IMR-90 (cell line): ENCODE measurements at regions not wholly inside any gene's neighbourhood (a gene's known extent, or its start where the extent isn't known, plus 50 kb on each side); places are given as distances from the start of the nearest gene placed in this dataset.

Experiments
- ATAC-seq: fragments of 200-7000 bp; cut with Tn5 transposase; 2 replicates; pipeline ENCODE4 v1.9.1; 2020; ENCODE audit warnings: low read depth, mild to moderate bottlenecking, moderate library complexity
- BruUV-seq: library from RNA; stranded (reverse); fragments of 400-500 nt; replicated peaks from 2 replicates; lab custom pipeline; 2021; lab: Mats Ljungman, UMichigan
- CTCF ChIA-PET: fragments of 300-600 bp; formaldehyde crosslinking; extraction: SDS; loops from one replicate; lab custom pipeline; 2021; ENCODE audit warnings: antibody characterized with exemption; lab: Yijun Ruan, JAX
- POLR2A ChIA-PET: fragments of 300-600 bp; sonication (Branson Sonifier 250); formaldehyde crosslinking; loops from one replicate; lab custom pipeline; 2022; ENCODE audit warnings: antibody characterized with exemption; ENCODE audit not compliant: unreplicated experiment; lab: Charles Lee
- DNase-seq: peaks from one replicate; pipeline ENCODE4 v3.0.0; 2013
- H2AFZ ChIP-seq: replicated peaks from 2 replicates; pipeline ENCODE3; 2013; ENCODE audit warnings: low read length, mild to moderate bottlenecking; ENCODE audit not compliant: poor library complexity
- H2AK5ac ChIP-seq: 2 replicates; pipeline ENCODE4 v1.6.1; 2013; ENCODE audit warnings: low read depth, low read length, inconsistent platforms
- H2AK9ac ChIP-seq: replicated peaks from 2 replicates; pipeline ENCODE3; 2013; ENCODE audit warnings: mild to moderate bottlenecking, low read depth, low read length, moderate library complexity; ENCODE audit not compliant: poor library complexity
- H2BK120ac ChIP-seq: 2 replicates; pipeline ENCODE4 v1.6.1; 2013; ENCODE audit warnings: low read depth, low read length, inconsistent platforms
- H2BK15ac ChIP-seq: 3 replicates; pipeline ENCODE4 v1.6.1; 2013; ENCODE audit warnings: low read depth, low read length, inconsistent platforms
- H2BK20ac ChIP-seq: 2 replicates; pipeline ENCODE4 v1.6.1; 2013; ENCODE audit warnings: low read depth, mild to moderate bottlenecking, inconsistent platforms, low read length, moderate library complexity
- H2BK5ac ChIP-seq: 2 replicates; pipeline ENCODE4 v1.6.1; 2013; ENCODE audit warnings: mild to moderate bottlenecking, low read depth, low read length, inconsistent platforms; ENCODE audit not compliant: poor library complexity, severe bottlenecking
- H3K14ac ChIP-seq: replicated peaks from 2 replicates; pipeline ENCODE4 v1.6.1; 2013; ENCODE audit warnings: low read depth, low read length, inconsistent platforms
- H3K18ac ChIP-seq: 2 replicates; pipeline ENCODE4 v1.6.1; 2013; ENCODE audit warnings: low read depth, low read length, control low read depth
- H3K23ac ChIP-seq: 2 replicates; pipeline ENCODE4 v1.6.1; 2013; ENCODE audit warnings: low read depth, low read length, inconsistent platforms
- H3K27ac ChIP-seq: 2 replicates; pipeline ENCODE4 v1.5.1; 2013; ENCODE audit warnings: mild to moderate bottlenecking, control low read depth, low read length; ENCODE audit not compliant: insufficient read depth
- H3K27me3 ChIP-seq: 2 replicates; pipeline ENCODE4 v1.6.1; 2013; ENCODE audit warnings: low read length; ENCODE audit not compliant: control insufficient read depth, insufficient read depth
- H3K36me3 ChIP-seq: 2 replicates; pipeline ENCODE4 v1.6.1; 2013; ENCODE audit warnings: low read length, mixed read lengths; ENCODE audit not compliant: control insufficient read depth, insufficient read depth
- H3K4ac ChIP-seq: 2 replicates; pipeline ENCODE4 v1.6.1; 2013; ENCODE audit warnings: low read depth, low read length, inconsistent platforms
- H3K4me1 ChIP-seq: 2 replicates; pipeline ENCODE4 v1.6.1; 2013; ENCODE audit warnings: low read length, mixed read lengths; ENCODE audit not compliant: control insufficient read depth, insufficient read depth
- H3K4me2 ChIP-seq: 2 replicates; pipeline ENCODE4 v1.6.1; 2013; ENCODE audit warnings: low read depth, mild to moderate bottlenecking, control low read depth, low read length, moderate library complexity
- H3K4me3 ChIP-seq: 2 replicates; pipeline ENCODE4 v1.5.1; 2013; ENCODE audit warnings: low read depth, mild to moderate bottlenecking, control low read depth, low read length, moderate library complexity; ENCODE audit not compliant: insufficient read depth
- H3K56ac ChIP-seq: 2 replicates; pipeline ENCODE4 v1.6.1; 2013; ENCODE audit warnings: low read length, inconsistent platforms; ENCODE audit not compliant: insufficient read depth; ENCODE audit errors: extremely low read depth
- H3K79me1 ChIP-seq, 2 experiments: 2 replicates each; pipeline ENCODE4 v1.6.1; 2013; ENCODE audit warnings: low read length in 2 of 2, inconsistent platforms in 1 of 2, low read depth in 1 of 2
- H3K9ac ChIP-seq: 2 replicates; pipeline ENCODE4 v1.6.1; 2013; ENCODE audit warnings: low read depth, low read length, control low read depth
- H3K9me1 ChIP-seq: 2 replicates; pipeline ENCODE4 v1.6.1; 2013; ENCODE audit warnings: low read length, inconsistent platforms; ENCODE audit not compliant: insufficient read depth
- H3K9me3 ChIP-seq: 2 replicates; pipeline ENCODE4 v1.6.1; 2013; ENCODE audit warnings: low read length; ENCODE audit not compliant: control insufficient read depth, insufficient read depth
- H4K20me1 ChIP-seq: 2 replicates; pipeline ENCODE4 v1.6.1; 2013; ENCODE audit warnings: low read length, inconsistent platforms; ENCODE audit not compliant: insufficient read depth
- H4K5ac ChIP-seq: 2 replicates; pipeline ENCODE4 v1.6.1; 2013; ENCODE audit warnings: mild to moderate bottlenecking, low read depth, low read length, control low read depth
- H4K8ac ChIP-seq, 2 experiments: 2 replicates each; pipeline ENCODE4 v1.6.1; 2013; ENCODE audit warnings: low read depth in 2 of 2, low read length in 2 of 2, control low read depth in 1 of 2, inconsistent platforms in 1 of 2
- H4K91ac ChIP-seq: 2 replicates; pipeline ENCODE4 v1.6.1; 2013; ENCODE audit warnings: low read depth, low read length, inconsistent platforms; ENCODE audit not compliant: insufficient read depth
- BHLHE40 ChIP-seq: fragments of 150-350 bp; IDR thresholded peaks from 2 replicates; pipeline ENCODE4 v1.6.1; 2016; ENCODE audit warnings: mild to moderate bottlenecking, low read depth, low read length
- CEBPB ChIP-seq: IDR thresholded peaks from 2 replicates; pipeline ENCODE4 v1.6.1; 2012; ENCODE audit warnings: low read depth, low read length, improper control_type of control experiment
- CHD1 ChIP-seq: IDR thresholded peaks from 2 replicates; pipeline ENCODE4 v1.6.1; 2012; ENCODE audit warnings: low read depth, low read length, improper control_type of control experiment
- CTCF ChIP-seq: conservative IDR thresholded peaks from 2 replicates; pipeline ENCODE4 v1.5.1; 2012; ENCODE audit warnings: mild to moderate bottlenecking, low read depth, low read length, improper control_type of control experiment
- ELK1 ChIP-seq: fragments of 150-350 bp; IDR thresholded peaks from 2 replicates; pipeline ENCODE4 v1.6.1; 2016; ENCODE audit warnings: low read depth, mild to moderate bottlenecking, low read length, moderate library complexity, borderline replicate concordance
- FOS ChIP-seq: fragments of 150-350 bp; IDR thresholded peaks from 2 replicates; pipeline ENCODE4 v1.6.1; 2016; ENCODE audit warnings: low read depth, low read length
- MAFK ChIP-seq: IDR thresholded peaks from 2 replicates; pipeline ENCODE4 v1.6.1; 2012; ENCODE audit warnings: low read depth, low read length, improper control_type of control experiment
- MAZ ChIP-seq: IDR thresholded peaks from 2 replicates; pipeline ENCODE4 v1.6.1; 2012; ENCODE audit warnings: low read depth, mild to moderate bottlenecking, low read length, improper control_type of control experiment, moderate library complexity, borderline replicate concordance
- MXI1 ChIP-seq: IDR thresholded peaks from 2 replicates; pipeline ENCODE4 v1.6.1; 2012; ENCODE audit warnings: low read depth, mild to moderate bottlenecking, low read length, moderate library complexity, borderline replicate concordance
- NFE2L2 ChIP-seq: fragments of 150-350 bp; IDR thresholded peaks from 2 replicates; pipeline ENCODE4 v1.6.1; 2016; ENCODE audit warnings: low read depth, mild to moderate bottlenecking, low read length
- POLR2A ChIP-seq: IDR thresholded peaks from 2 replicates; pipeline ENCODE4 v1.6.1; 2012; ENCODE audit warnings: mild to moderate bottlenecking, low read depth, low read length
- RAD21 ChIP-seq: IDR thresholded peaks from 2 replicates; pipeline ENCODE4 v1.6.1; 2012; ENCODE audit warnings: low read length, improper control_type of control experiment
- RCOR1 ChIP-seq: IDR thresholded peaks from 2 replicates; pipeline ENCODE4 v1.6.1; 2012; ENCODE audit warnings: mild to moderate bottlenecking, low read length, improper control_type of control experiment; ENCODE audit not compliant: insufficient replicate concordance
- RFX5 ChIP-seq: IDR thresholded peaks from 2 replicates; pipeline ENCODE4 v1.8.0; 2012; ENCODE audit warnings: low read depth, mild to moderate bottlenecking, low read length, moderate library complexity
- SMC3 ChIP-seq: fragments of 150-350 bp; IDR thresholded peaks from 2 replicates; pipeline ENCODE4 v1.6.1; 2016; ENCODE audit warnings: low read depth, mild to moderate bottlenecking, antibody characterized with exemption, low read length, moderate library complexity
- USF2 ChIP-seq: fragments of 150-350 bp; IDR thresholded peaks from 2 replicates; pipeline ENCODE4 v1.6.1; 2017; ENCODE audit warnings: mild to moderate bottlenecking, antibody characterized with exemption, low read length, low read depth
- WGBS, 2 experiments: methylation state at CpG; one replicate each; pipeline versions ENCODE4 v1.1.5 to v1.1.7; 2013; ENCODE audit warnings: missing lambda C conversion rate in 2 of 2; ENCODE audit not compliant: insufficient read length in 1 of 2; ENCODE audit errors: extremely low coverage in 2 of 2; 5-methylcytosine and 5-hydroxymethylcytosine counted together
- dilution Hi-C: fragments of 300-500 bp; cut with HindIII; formaldehyde crosslinking; loops from one replicate; pipeline ENCODE4 v1.14.3; 2018; ENCODE audit warnings: low sequenced_read_pairs; ENCODE audit not compliant: unreplicated experiment
- in situ Hi-C: fragments of 300-500 bp; cut with MboI; formaldehyde crosslinking; loops from 3 replicates; pipeline ENCODE4 v1.14.3; 2019; ENCODE audit warnings: low sequenced_read_pairs, inconsistent platforms, mixed read lengths
- intact Hi-C: fragments of 100-400 bp; cut with micrococcal nuclease; formaldehyde crosslinking; loops from 2 replicates; pipeline ENCODE4 v1.10.0; 2022

- Histone ChIP-seq H3K4me3 (no peak overlapping the region), H3K14ac (no peak overlapping the region), H2AK5ac (no peak overlapping the region), H2BK5ac (no peak overlapping the region), H3K27me3 (no peaks in the 10 kb centered on the region), H3K9ac (no peak overlapping the region), H4K8ac (no peak overlapping the region), H2BK20ac (no peak overlapping the region), H4K5ac (no peak overlapping the region), H3K4ac (no peak overlapping the region), H2AFZ (no peak overlapping the region), H2BK120ac (no peak overlapping the region), H3K79me1 (no peaks in the 10 kb centered on the region), H4K20me1 (no peaks in the 10 kb centered on the region), H2BK15ac (no peak overlapping the region), H2AK9ac (no peak overlapping the region), H3K9me1 (no peaks in the 10 kb centered on the region), H4K91ac (no peak overlapping the region), H3K4me2 (no peak overlapping the region), H3K4me1 (no peaks in the 10 kb centered on the region), H3K27ac (no peak overlapping the region), H3K9me3 (peaks cover 41% of the 10 kb centered on the region), H3K36me3 (no peaks in the 10 kb centered on the region), H3K56ac (no peak overlapping the region), H3K23ac (no peak overlapping the region), H3K18ac (no peak overlapping the region)
- in situ Hi-C loops (no loop called here), dilution Hi-C loops (no loop called here), intact Hi-C loops (no loop called here)
- CTCF ChIA-PET: no interaction called here
- no peak for TF ChIP-seq MXI1
- no peak for TF ChIP-seq RFX5
- TF ChIP-seq ELK1: no peak
- no peak for TF ChIP-seq MAFK
- no peak for TF ChIP-seq RCOR1
- no peak for TF ChIP-seq RAD21
- no peak for TF ChIP-seq FOS
- TF ChIP-seq MAZ: no peak
- no peak for TF ChIP-seq CTCF
- TF ChIP-seq SMC3: no peak
- no peak for TF ChIP-seq CHD1
- no peak for TF ChIP-seq CEBPB
- no peak for TF ChIP-seq BHLHE40
- TF ChIP-seq USF2: no peak
- TF ChIP-seq POLR2A: no peak
- TF ChIP-seq NFE2L2: no peak
- 45% methylated on average over 4 of the region's 12 CpGs; no CpG with 5 or more reads in 1 of the 2 experiments for WGBS, 2 experiments
- no peak for DNase-seq
- POLR2A ChIA-PET: no interaction called here
- BruUV-seq: no TSS peak
- no peak for ATAC-seq
Observed at GRCh38 chr16:79845033-79845733, 244.6 kb upstream of the MAF start.
